ENCODE measurements at regions not wholly inside any gene's neighbourhood (a gene's known extent, or its start where the extent isn't known, plus 50 kb on each side); places are given as distances from the start of the nearest gene placed in this dataset.

GRCh38 chr2:221816566-221816965 lies 244.5 kb upstream of the EPHA4 start:
- no peaks in the 10 kb centered on the region for H3K9me3 ChIP-seq
- no peak for DNase-seq
- 89 to 92% methylated on average over 9 of the region's 9 CpGs for WGBS, 2 donors
- H3K36me3 ChIP-seq (ENCODE audit: low read depth, missing control alignments) = no peaks in the 10 kb centered on the region
- H3K4me3 ChIP-seq = no peak overlapping the region
- no peaks in the 10 kb centered on the region for H3K27me3 ChIP-seq
- intact Hi-C loops (cut with DNase I; ENCODE audit: low total_unique reads) = no loop called here
- no peaks in the 10 kb centered on the region for H3K4me1 ChIP-seq
- H3K27ac ChIP-seq = no peak overlapping the region
- TF ChIP-seq CTCF (IDR thresholded peaks at IDR 0.05) (no peak), POLR2A (IDR thresholded peaks at IDR 0.05) (no peak)

GRCh38 chr2:221810650-221811049 lies 238.5 kb upstream of the EPHA4 start:
- H3K4me3 ChIP-seq = no peak overlapping the region
- intact Hi-C loops (cut with DNase I; ENCODE audit: low total_unique reads) = no loop called here
- H3K4me1 ChIP-seq = no peaks in the 10 kb centered on the region
- no peaks in the 10 kb centered on the region for H3K9me3 ChIP-seq
- DNase-seq = no peak
- H3K36me3 ChIP-seq (ENCODE audit: low read depth, missing control alignments) = no peaks in the 10 kb centered on the region
- no peak overlapping the region for H3K27ac ChIP-seq
- TF ChIP-seq CTCF (IDR thresholded peaks at IDR 0.05) (no peak), POLR2A (IDR thresholded peaks at IDR 0.05) (no peak)
- H3K27me3 ChIP-seq = no peaks in the 10 kb centered on the region

- no peak for TF ChIP-seq CTCF (IDR thresholded peaks at IDR 0.05)
- TF ChIP-seq POLR2A (IDR thresholded peaks at IDR 0.05) = no peak
- no peak overlapping the region for H3K4me3 ChIP-seq
- 39 to 62% methylated on average over 4 of the region's 4 CpGs for WGBS, 2 donors
- intact Hi-C loops (cut with DNase I; ENCODE audit: low total_unique reads) = no loop called here
- H3K9me3 ChIP-seq = no peaks in the 10 kb centered on the region
- no peak for DNase-seq
- H3K27me3 ChIP-seq = no peaks in the 10 kb centered on the region
- no peak overlapping the region for H3K27ac ChIP-seq
- H3K36me3 ChIP-seq (ENCODE audit: low read depth, missing control alignments) = no peaks in the 10 kb centered on the region
- H3K4me1 ChIP-seq = no peaks in the 10 kb centered on the region
Observed at GRCh38 chr2:221810245-221810644, 238.1 kb upstream of the EPHA4 start.

- no peaks in the 10 kb centered on the region for H3K9me3 ChIP-seq
- H3K27me3 ChIP-seq = no peaks in the 10 kb centered on the region
- WGBS, 2 donors = 52 to 59% methylated on average over 1 of the region's 1 CpG
- no peak overlapping the region for H3K27ac ChIP-seq
- intact Hi-C loops (cut with DNase I; ENCODE audit: low total_unique reads) = no loop called here
- no peak for DNase-seq
- H3K4me3 ChIP-seq = no peak overlapping the region
- H3K4me1 ChIP-seq = no peaks in the 10 kb centered on the region
- H3K36me3 ChIP-seq (ENCODE audit: low read depth, missing control alignments) = no peaks in the 10 kb centered on the region
- no peak for TF ChIP-seq CTCF (IDR thresholded peaks at IDR 0.05)
- TF ChIP-seq POLR2A (IDR thresholded peaks at IDR 0.05) = no peak
Observed at GRCh38 chr2:221808488-221808887, 236.4 kb upstream of the EPHA4 start.

- H3K27me3 ChIP-seq = no peaks in the 10 kb centered on the region
- H3K27ac ChIP-seq = no peak overlapping the region
- H3K36me3 ChIP-seq (ENCODE audit: low read depth, missing control alignments) = no peaks in the 10 kb centered on the region
- 88 to 100% methylated on average over 1 of the region's 1 CpG for WGBS, 2 donors
- intact Hi-C loops (cut with DNase I; ENCODE audit: low total_unique reads) = no loop called here
- H3K9me3 ChIP-seq = no peaks in the 10 kb centered on the region
- TF ChIP-seq CTCF (IDR thresholded peaks at IDR 0.05) = no peak
- TF ChIP-seq POLR2A (IDR thresholded peaks at IDR 0.05) = no peak
- DNase-seq = no peak
- no peaks in the 10 kb centered on the region for H3K4me1 ChIP-seq
- no peak overlapping the region for H3K4me3 ChIP-seq
Observed at GRCh38 chr2:221807706-221808105, 235.6 kb upstream of the EPHA4 start.
